Tibial nerve (tissue), 4 donors: ENCODE measurements at regions not wholly inside any gene's neighbourhood (a gene's known extent, or its start where the extent isn't known, plus 50 kb on each side); places are given as distances from the start of the nearest gene placed in this dataset.

Source experiments
- EP300 ChIP-seq, 2 donors: sonication (generic); formaldehyde crosslinking; IDR thresholded peaks; one replicate each; pipeline ENCODE4 v1.6.1; 2017; ENCODE audit warnings: antibody characterized with exemption in 2 of 2, mild to moderate bottlenecking in 1 of 2
- TF ChIP-seq, protein P1 (sequence below), 5 experiments: fragments of 200-600 bp in 3 of 5; fragments of 450-650 bp in 2 of 5; sonication (generic) in 3 of 5; IDR thresholded peaks; one replicate each; pipeline ENCODE4 v1.5.1; 2016 to 2019; ENCODE audit warnings: antibody characterized with exemption in 5 of 5, mild to moderate bottlenecking in 3 of 5, moderate library complexity in 2 of 5

DNA sequence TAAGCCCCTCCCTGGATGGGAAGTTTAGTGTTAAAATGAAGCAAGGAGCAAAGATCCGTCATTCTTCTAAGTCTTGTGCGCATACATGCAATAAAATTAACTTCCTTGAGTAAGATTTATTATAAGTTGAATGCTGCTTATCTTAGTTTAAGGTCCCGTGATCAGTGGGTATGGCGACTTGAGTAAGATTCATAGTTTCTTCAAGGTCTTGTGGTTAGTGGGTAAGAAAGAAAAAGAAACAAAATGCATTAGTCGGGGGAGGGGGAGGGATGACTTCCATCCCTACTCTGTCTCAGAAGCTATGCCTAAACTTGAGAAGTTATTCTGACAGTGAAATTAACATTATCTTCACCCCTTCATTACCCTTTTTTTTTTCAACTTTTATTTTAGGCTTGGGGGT, 127.3 kb upstream of the MAGEB16 start:
- TF ChIP-seq, protein P1, sequence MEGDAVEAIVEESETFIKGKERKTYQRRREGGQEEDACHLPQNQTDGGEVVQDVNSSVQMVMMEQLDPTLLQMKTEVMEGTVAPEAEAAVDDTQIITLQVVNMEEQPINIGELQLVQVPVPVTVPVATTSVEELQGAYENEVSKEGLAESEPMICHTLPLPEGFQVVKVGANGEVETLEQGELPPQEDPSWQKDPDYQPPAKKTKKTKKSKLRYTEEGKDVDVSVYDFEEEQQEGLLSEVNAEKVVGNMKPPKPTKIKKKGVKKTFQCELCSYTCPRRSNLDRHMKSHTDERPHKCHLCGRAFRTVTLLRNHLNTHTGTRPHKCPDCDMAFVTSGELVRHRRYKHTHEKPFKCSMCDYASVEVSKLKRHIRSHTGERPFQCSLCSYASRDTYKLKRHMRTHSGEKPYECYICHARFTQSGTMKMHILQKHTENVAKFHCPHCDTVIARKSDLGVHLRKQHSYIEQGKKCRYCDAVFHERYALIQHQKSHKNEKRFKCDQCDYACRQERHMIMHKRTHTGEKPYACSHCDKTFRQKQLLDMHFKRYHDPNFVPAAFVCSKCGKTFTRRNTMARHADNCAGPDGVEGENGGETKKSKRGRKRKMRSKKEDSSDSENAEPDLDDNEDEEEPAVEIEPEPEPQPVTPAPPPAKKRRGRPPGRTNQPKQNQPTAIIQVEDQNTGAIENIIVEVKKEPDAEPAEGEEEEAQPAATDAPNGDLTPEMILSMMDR (IDR thresholded peaks at IDR 0.05) = no peak
- TF ChIP-seq EP300 (IDR thresholded peaks at IDR 0.05) = no peak
